ENCODE measurements at regions not wholly inside any gene's neighbourhood (a gene's known extent, or its start where the extent isn't known, plus 50 kb on each side); places are given as distances from the start of the nearest gene placed in this dataset.
A peak's percentile ranks its signal among the peaks of the same experiment; 100 is the strongest.

- H3K4me3 ChIP-seq, result no peak overlapping the region
- H3K36me3 ChIP-seq, result no peaks in the 10 kb centered on the region
- H3K27ac ChIP-seq, result no peak overlapping the region
- intact Hi-C loops (cut with DNase I; ENCODE audit: low total_unique reads), result no loop called here
- 75 to 83% methylated on average over 5 to 11 of the region's 11 CpGs for WGBS, 2 donors (ENCODE audit: low coverage in 1 of 2)
- in situ Hi-C loops (cut with MboI; ENCODE audit: low pct_ligation_motif_present in 1 of 4, low pct_unique_long_range_greater_than_20kb in 1 of 4, low sequenced_read_pairs in 3 of 4), result no loop called here
- H3K27me3 ChIP-seq, result no peaks in the 10 kb centered on the region
- DNase-seq, result no peak
- H3K9me3 ChIP-seq, result no peaks in the 10 kb centered on the region
- no peaks in the 10 kb centered on the region for H3K4me1 ChIP-seq
- no peak for TF ChIP-seq POLR2AphosphoS5 (IDR thresholded peaks at IDR 0.05)
- no peak for TF ChIP-seq EP300 (IDR thresholded peaks at IDR 0.05; ENCODE audit: low read depth)
- TF ChIP-seq POLR2A (IDR thresholded peaks at IDR 0.05), result no peak
- no peak for TF ChIP-seq CTCF (IDR thresholded peaks at IDR 0.05)
These were observed 53.1 kb upstream of the OSBPL3 start for GRCh38 chr7:25032774-25033743.

GRCh38 chr7:25031432-25031831 is 51.5 kb upstream of the OSBPL3 start:
- H3K36me3 ChIP-seq, result no peaks in the 10 kb centered on the region
- in situ Hi-C loops (cut with MboI; ENCODE audit: low pct_ligation_motif_present in 1 of 4, low pct_unique_long_range_greater_than_20kb in 1 of 4, low sequenced_read_pairs in 3 of 4), result no loop called here
- no peak for TF ChIP-seq CTCF (IDR thresholded peaks at IDR 0.05)
- no peak for TF ChIP-seq EP300 (IDR thresholded peaks at IDR 0.05; ENCODE audit: low read depth)
- TF ChIP-seq POLR2A (IDR thresholded peaks at IDR 0.05), result no peak
- TF ChIP-seq POLR2AphosphoS5 (IDR thresholded peaks at IDR 0.05), result no peak
- 96 to 100% methylated on average over 1 of the region's 1 CpG for WGBS, 2 donors (ENCODE audit: low coverage in 1 of 2)
- intact Hi-C loops (cut with DNase I; ENCODE audit: low total_unique reads), result no loop called here
- DNase-seq, result peak; percentile 8
- no peaks in the 10 kb centered on the region for H3K4me1 ChIP-seq
- H3K9me3 ChIP-seq, result no peaks in the 10 kb centered on the region
- no peak overlapping the region for H3K4me3 ChIP-seq
- H3K27ac ChIP-seq, result no peak overlapping the region
- no peaks in the 10 kb centered on the region for H3K27me3 ChIP-seq

GRCh38 chr7:25031007-25031406 is 51.0 kb upstream of the OSBPL3 start:
- no peak overlapping the region for H3K4me3 ChIP-seq
- H3K27me3 ChIP-seq, result no peaks in the 10 kb centered on the region
- DNase-seq, result peak; percentile 48
- intact Hi-C loops (cut with DNase I; ENCODE audit: low total_unique reads), result no loop called here
- H3K9me3 ChIP-seq, result no peaks in the 10 kb centered on the region
- H3K4me1 ChIP-seq, result no peaks in the 10 kb centered on the region
- no peaks in the 10 kb centered on the region for H3K36me3 ChIP-seq
- TF ChIP-seq POLR2AphosphoS5 (IDR thresholded peaks at IDR 0.05), result no peak
- no peak for TF ChIP-seq CTCF (IDR thresholded peaks at IDR 0.05)
- no peak for TF ChIP-seq EP300 (IDR thresholded peaks at IDR 0.05; ENCODE audit: low read depth)
- TF ChIP-seq POLR2A (IDR thresholded peaks at IDR 0.05), result no peak
- WGBS, 2 donors (ENCODE audit: low coverage in 1 of 2), result 70% methylated on average over 6 of the region's 6 CpGs; no CpG with 5 or more reads in 1 of the 2 donors
- no peak overlapping the region for H3K27ac ChIP-seq
- in situ Hi-C loops (cut with MboI; ENCODE audit: low pct_ligation_motif_present in 1 of 4, low pct_unique_long_range_greater_than_20kb in 1 of 4, low sequenced_read_pairs in 3 of 4), result no loop called here

Data from transverse colon (tissue), 4 donors.